CD14-positive monocyte (primary cell): ENCODE measurements at regions not wholly inside any gene's neighbourhood (a gene's known extent, or its start where the extent isn't known, plus 50 kb on each side); places are given as distances from the start of the nearest gene placed in this dataset.

Source experiments
- DNase-seq, 3 donors: peaks; one replicate each; pipeline ENCODE4 v3.0.0-alpha.2; 2011 to 2022
- H2AFZ ChIP-seq: 2 replicates; pipeline ENCODE4 v1.6.0; 2012; ENCODE audit warnings: mild to moderate bottlenecking, low read depth, low read length, inconsistent platforms; ENCODE audit not compliant: insufficient read depth, poor library complexity, severe bottlenecking
- H3K27ac ChIP-seq, 2 donors: 1 replicate in 1 of 2; 2 replicates in 1 of 2; pipeline ENCODE4 v1.5.1; 2012 to 2013; ENCODE audit warnings: low read length in 2 of 2, control low read depth in 1 of 2, inconsistent platforms in 1 of 2, low read depth in 1 of 2, mild to moderate bottlenecking in 1 of 2
- H3K27me3 ChIP-seq, 2 donors: one replicate each; pipeline versions ENCODE4 v1.6.0 to v1.6.1; 2011 to 2013; ENCODE audit warnings: low read length in 2 of 2; ENCODE audit not compliant: control insufficient read depth in 2 of 2, insufficient read depth in 2 of 2
- H3K36me3 ChIP-seq, 2 donors: replicated peaks in 1 of 2; 1 replicate in 1 of 2; 2 replicates in 1 of 2; pipeline versions ENCODE4 v1.5.1 to v1.6.1; 2012 to 2013; ENCODE audit warnings: low read length in 2 of 2, control low read depth in 1 of 2, inconsistent platforms in 1 of 2, mild to moderate bottlenecking in 1 of 2; ENCODE audit not compliant: insufficient read depth in 2 of 2, control insufficient read depth in 1 of 2
- H3K4me1 ChIP-seq, 2 donors: 1 replicate in 1 of 2; 2 replicates in 1 of 2; pipeline versions ENCODE4 v1.5.1 to v1.6.1; 2012 to 2013; ENCODE audit warnings: low read length in 2 of 2, control low read depth in 1 of 2, inconsistent platforms in 1 of 2, mild to moderate bottlenecking in 1 of 2, moderate library complexity in 1 of 2; ENCODE audit not compliant: insufficient read depth in 2 of 2, control insufficient read depth in 1 of 2
- H3K4me2 ChIP-seq: replicated peaks from 2 replicates; pipeline ENCODE3; 2012; ENCODE audit warnings: low read length, moderate library complexity, mild to moderate bottlenecking; ENCODE audit not compliant: poor library complexity, severe bottlenecking; ENCODE audit errors: extremely low read depth
- H3K4me3 ChIP-seq, 3 experiments: fragments of 200-600 bp in 1 of 3; sonication (generic) in 1 of 3; replicated peaks in 1 of 3; 1 replicate in 2 of 3; 2 replicates in 1 of 3; pipeline ENCODE4 v1.5.1; 2011 to 2013; ENCODE audit warnings: low read length in 3 of 3, mild to moderate bottlenecking in 3 of 3, control low read depth in 2 of 3, low read depth in 2 of 3, inconsistent platforms in 1 of 3, moderate library complexity in 1 of 3
- H3K79me2 ChIP-seq: 2 replicates; pipeline ENCODE4 v1.6.0; 2012; ENCODE audit warnings: mild to moderate bottlenecking, control low read depth, inconsistent platforms, low read length, moderate library complexity; ENCODE audit not compliant: insufficient read depth
- H3K9ac ChIP-seq: 2 replicates; pipeline ENCODE4 v1.6.0; 2017; ENCODE audit warnings: low read length, mild to moderate bottlenecking; ENCODE audit not compliant: insufficient read depth, poor library complexity, severe bottlenecking
- H3K9me3 ChIP-seq, 2 donors: replicated peaks in 1 of 2; 1 replicate in 1 of 2; 2 replicates in 1 of 2; pipeline versions ENCODE4 v1.5.1 to v1.6.1; 2012 to 2013; ENCODE audit warnings: low read length in 2 of 2, control low read depth in 1 of 2; ENCODE audit not compliant: control insufficient read depth in 1 of 2, insufficient read depth in 1 of 2
- H4K20me1 ChIP-seq: 2 replicates; pipeline ENCODE4 v1.6.0; 2012; ENCODE audit warnings: mild to moderate bottlenecking, low read length, control low read depth, moderate library complexity; ENCODE audit not compliant: insufficient read depth
- H3K27ac Mint-ChIP-seq, 7 donors: one replicate each; pipeline ENCODE4 v1.8.0; 2020; ENCODE audit warnings: mild to moderate bottlenecking in 7 of 7, mixed read lengths in 7 of 7, moderate library complexity in 6 of 7, inconsistent platforms in 2 of 7
- H3K27me3 Mint-ChIP-seq, 3 donors: one replicate each; pipeline ENCODE4 v1.8.0; 2021 to 2022; ENCODE audit warnings: low read depth in 3 of 3, mild to moderate bottlenecking in 3 of 3, mixed read lengths in 3 of 3, moderate library complexity in 3 of 3, inconsistent platforms in 1 of 3
- H3K36me3 Mint-ChIP-seq, 2 donors: one replicate each; pipeline ENCODE4 v1.8.0; 2020; ENCODE audit warnings: mixed read lengths in 2 of 2, inconsistent platforms in 1 of 2, mild to moderate bottlenecking in 1 of 2
- H3K4me1 Mint-ChIP-seq: one replicate; pipeline ENCODE4 v1.8.0; 2020; ENCODE audit warnings: mild to moderate bottlenecking, mixed read lengths
- H3K4me3 Mint-ChIP-seq, 2 donors: one replicate each; pipeline ENCODE4 v1.8.0; 2020; ENCODE audit warnings: mild to moderate bottlenecking in 2 of 2, mixed read lengths in 2 of 2, moderate library complexity in 1 of 2
- H3K9me3 Mint-ChIP-seq, 7 donors: one replicate each; pipeline ENCODE4 v1.8.0; 2020 to 2022; ENCODE audit warnings: mixed read lengths in 7 of 7, mild to moderate bottlenecking in 6 of 7, moderate library complexity in 6 of 7, inconsistent platforms in 2 of 7
- WGBS: methylation state at CpG from one replicate; pipeline ENCODE4 v1.1.5; 2013; ENCODE audit warnings: missing lambda C conversion rate; ENCODE audit not compliant: insufficient coverage; 5-methylcytosine and 5-hydroxymethylcytosine counted together
- intact Hi-C, 2 donors: fragments of 100-400 bp; cut with micrococcal nuclease; formaldehyde crosslinking; loops; one replicate each; pipeline versions ENCODE4 v1.15.0 to v1.15.1; 2023
- TF ChIP-seq, protein P1 (sequence below): fragments of 200-600 bp; IDR thresholded peaks from one replicate; pipeline ENCODE4 v1.8.0; 2022; ENCODE audit warnings: antibody characterized with exemption, mild to moderate bottlenecking

DNA sequence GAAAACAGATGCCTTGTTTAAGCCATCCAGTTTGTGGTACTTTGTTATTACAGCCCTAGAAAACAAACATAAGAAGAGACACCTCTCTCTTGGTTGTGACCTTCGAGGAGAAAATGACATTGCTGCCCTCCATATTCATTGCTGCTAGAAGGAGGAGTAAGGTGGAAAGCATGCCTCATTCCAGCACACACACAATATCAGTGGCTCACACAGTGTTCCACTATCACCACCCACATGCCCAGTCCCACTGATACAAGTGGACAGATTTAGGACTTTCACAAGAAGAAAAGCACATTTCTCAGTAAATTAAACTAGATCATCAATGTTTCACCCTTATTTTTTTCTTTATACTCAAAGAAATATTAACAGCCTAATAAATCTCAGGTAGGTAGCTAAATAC, 143.6 kb downstream of the PHLDA1 start:
- no peak overlapping the region for H3K9ac ChIP-seq
- H3K27ac ChIP-seq: no peak overlapping the region
- no peaks in the 10 kb centered on the region for H3K9me3 ChIP-seq
- H3K4me1 ChIP-seq: no peaks in the 10 kb centered on the region
- TF ChIP-seq, protein P1, sequence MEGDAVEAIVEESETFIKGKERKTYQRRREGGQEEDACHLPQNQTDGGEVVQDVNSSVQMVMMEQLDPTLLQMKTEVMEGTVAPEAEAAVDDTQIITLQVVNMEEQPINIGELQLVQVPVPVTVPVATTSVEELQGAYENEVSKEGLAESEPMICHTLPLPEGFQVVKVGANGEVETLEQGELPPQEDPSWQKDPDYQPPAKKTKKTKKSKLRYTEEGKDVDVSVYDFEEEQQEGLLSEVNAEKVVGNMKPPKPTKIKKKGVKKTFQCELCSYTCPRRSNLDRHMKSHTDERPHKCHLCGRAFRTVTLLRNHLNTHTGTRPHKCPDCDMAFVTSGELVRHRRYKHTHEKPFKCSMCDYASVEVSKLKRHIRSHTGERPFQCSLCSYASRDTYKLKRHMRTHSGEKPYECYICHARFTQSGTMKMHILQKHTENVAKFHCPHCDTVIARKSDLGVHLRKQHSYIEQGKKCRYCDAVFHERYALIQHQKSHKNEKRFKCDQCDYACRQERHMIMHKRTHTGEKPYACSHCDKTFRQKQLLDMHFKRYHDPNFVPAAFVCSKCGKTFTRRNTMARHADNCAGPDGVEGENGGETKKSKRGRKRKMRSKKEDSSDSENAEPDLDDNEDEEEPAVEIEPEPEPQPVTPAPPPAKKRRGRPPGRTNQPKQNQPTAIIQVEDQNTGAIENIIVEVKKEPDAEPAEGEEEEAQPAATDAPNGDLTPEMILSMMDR: no peak
- Mint-ChIP-seq H3K36me3 (no peaks in the 10 kb centered on the region), H3K27me3 (peaks cover 8 to 20% (median 13%) of the 10 kb centered on the region in 3 donors), H3K9me3 (no peaks in the 10 kb centered on the region), H3K4me1 (no peaks in the 10 kb centered on the region), H3K4me3 (no peak overlapping the region), H3K27ac (no peak overlapping the region)
- no peaks in the 10 kb centered on the region for H3K36me3 ChIP-seq
- intact Hi-C loops: no loop called here
- no peaks in the 10 kb centered on the region for H3K79me2 ChIP-seq
- H4K20me1 ChIP-seq: no peaks in the 10 kb centered on the region
- WGBS: no CpG with 5 or more reads among the region's 1 CpG
- H3K27me3 ChIP-seq: peaks cover 0 to 2% of the 10 kb centered on the region in 2 donors
- H3K4me3 ChIP-seq: no peak overlapping the region
- H3K4me2 ChIP-seq: no peak overlapping the region
- no peak for DNase-seq
- no peak overlapping the region for H2AFZ ChIP-seq

- H3K4me1 Mint-ChIP-seq: no peaks in the 10 kb centered on the region
- H3K4me1 ChIP-seq: no peaks in the 10 kb centered on the region
- no peaks in the 10 kb centered on the region for H4K20me1 ChIP-seq
- H3K27ac Mint-ChIP-seq: no peak overlapping the region
- H3K9ac ChIP-seq: no peak overlapping the region
- H3K4me3 ChIP-seq: no peak overlapping the region
- H3K4me2 ChIP-seq: no peak overlapping the region
- H3K27me3 ChIP-seq: peaks cover 0 to 6% of the 10 kb centered on the region in 2 donors
- WGBS: no CpG with 5 or more reads among the region's 4 CpGs
- H3K4me3 Mint-ChIP-seq: no peak overlapping the region
- DNase-seq: no peak
- no peak overlapping the region for H3K27ac ChIP-seq
- peaks cover 3 to 20% (median 15%) of the 10 kb centered on the region in 3 donors for H3K27me3 Mint-ChIP-seq
- TF ChIP-seq, protein P1: no peak
- H3K36me3 ChIP-seq: no peaks in the 10 kb centered on the region
- H3K36me3 Mint-ChIP-seq: no peaks in the 10 kb centered on the region
- no peak overlapping the region for H2AFZ ChIP-seq
- no peaks in the 10 kb centered on the region for H3K9me3 Mint-ChIP-seq
- intact Hi-C loops: no loop called here
- no peaks in the 10 kb centered on the region for H3K79me2 ChIP-seq
- H3K9me3 ChIP-seq: no peaks in the 10 kb centered on the region
Measured at GRCh38 chr12:75884465-75884985, 147.1 kb downstream of the PHLDA1 start.
